ENCODE measurements at regions not wholly inside any gene's neighbourhood (a gene's known extent, or its start where the extent isn't known, plus 50 kb on each side); places are given as distances from the start of the nearest gene placed in this dataset.

- Histone ChIP-seq H2AFZ (ENCODE audit: low read length) (no peak overlapping the region), H3K36me3 (ENCODE audit: insufficient read depth, low read length) (no peaks in the 10 kb centered on the region), H3K9me3 (ENCODE audit: low read length) (no peaks in the 10 kb centered on the region), H3K4me2 (ENCODE audit: low read length) (no peak overlapping the region), H3K79me2 (ENCODE audit: insufficient read depth, low read length) (no peaks in the 10 kb centered on the region), H3K9me2 (ENCODE audit: low read depth, low read length) (no peaks in the 10 kb centered on the region), H3F3A (ENCODE audit: insufficient read depth, low read length) (no peaks in the 10 kb centered on the region), H3K4me1 (ENCODE audit: insufficient read depth, low read length, severe bottlenecking) (no peaks in the 10 kb centered on the region), H3K27me3 (ENCODE audit: insufficient read depth, low read length) (no peaks in the 10 kb centered on the region), H3K27ac (ENCODE audit: low read depth, low read length, poor library complexity, severe bottlenecking) (no peak overlapping the region), H4K20me1 (ENCODE audit: insufficient read depth, low read length) (no peaks in the 10 kb centered on the region), H3K4me3 (ENCODE audit: low read depth, low read length, poor library complexity, severe bottlenecking) (no peak overlapping the region), H3K9ac (ENCODE audit: low read length) (no peak overlapping the region)
- no peak for TF ChIP-seq CTCF (IDR thresholded peaks at IDR 0.05; ENCODE audit: low read length)
- no peak for TF ChIP-seq EZH2 (IDR thresholded peaks at IDR 0.05; ENCODE audit: borderline replicate concordance, low read length)
Observed at GRCh38 chr2:220743203-220743602, 828.9 kb downstream of the EPHA4 start.

GRCh38 chr2:220744861-220745260, 827.2 kb downstream of the EPHA4 start:
- Histone ChIP-seq H3K9ac (ENCODE audit: low read length) (no peak overlapping the region), H3K9me3 (ENCODE audit: low read length) (no peaks in the 10 kb centered on the region), H3K9me2 (ENCODE audit: low read depth, low read length) (no peaks in the 10 kb centered on the region), H3K79me2 (ENCODE audit: insufficient read depth, low read length) (no peaks in the 10 kb centered on the region), H2AFZ (ENCODE audit: low read length) (no peak overlapping the region), H3K4me1 (ENCODE audit: insufficient read depth, low read length, severe bottlenecking) (no peaks in the 10 kb centered on the region), H3F3A (ENCODE audit: insufficient read depth, low read length) (no peaks in the 10 kb centered on the region), H3K27me3 (ENCODE audit: insufficient read depth, low read length) (no peaks in the 10 kb centered on the region), H3K27ac (ENCODE audit: low read depth, low read length, poor library complexity, severe bottlenecking) (no peak overlapping the region), H3K36me3 (ENCODE audit: insufficient read depth, low read length) (no peaks in the 10 kb centered on the region), H3K4me3 (ENCODE audit: low read depth, low read length, poor library complexity, severe bottlenecking) (no peak overlapping the region), H3K4me2 (ENCODE audit: low read length) (no peak overlapping the region), H4K20me1 (ENCODE audit: insufficient read depth, low read length) (no peaks in the 10 kb centered on the region)
- TF ChIP-seq CTCF (IDR thresholded peaks at IDR 0.05; ENCODE audit: low read length) (no peak), EZH2 (IDR thresholded peaks at IDR 0.05; ENCODE audit: borderline replicate concordance, low read length) (no peak)

GRCh38 chr2:220745682-220746081, 826.4 kb downstream of the EPHA4 start:
- Histone ChIP-seq H3K79me2 (ENCODE audit: insufficient read depth, low read length) (no peaks in the 10 kb centered on the region), H3K4me2 (ENCODE audit: low read length) (no peak overlapping the region), H3K4me1 (ENCODE audit: insufficient read depth, low read length, severe bottlenecking) (no peaks in the 10 kb centered on the region), H3K36me3 (ENCODE audit: insufficient read depth, low read length) (no peaks in the 10 kb centered on the region), H3K9me3 (ENCODE audit: low read length) (no peaks in the 10 kb centered on the region), H4K20me1 (ENCODE audit: insufficient read depth, low read length) (no peaks in the 10 kb centered on the region), H3F3A (ENCODE audit: insufficient read depth, low read length) (no peaks in the 10 kb centered on the region), H2AFZ (ENCODE audit: low read length) (no peak overlapping the region), H3K27me3 (ENCODE audit: insufficient read depth, low read length) (no peaks in the 10 kb centered on the region), H3K4me3 (ENCODE audit: low read depth, low read length, poor library complexity, severe bottlenecking) (no peak overlapping the region), H3K9ac (ENCODE audit: low read length) (no peak overlapping the region), H3K9me2 (ENCODE audit: low read depth, low read length) (no peaks in the 10 kb centered on the region), H3K27ac (ENCODE audit: low read depth, low read length, poor library complexity, severe bottlenecking) (no peak overlapping the region)
- TF ChIP-seq CTCF (IDR thresholded peaks at IDR 0.05; ENCODE audit: low read length) = no peak
- no peak for TF ChIP-seq EZH2 (IDR thresholded peaks at IDR 0.05; ENCODE audit: borderline replicate concordance, low read length)

Data from OCI-LY1 (cell line).